ENCODE measurements at regions not wholly inside any gene's neighbourhood (a gene's known extent, or its start where the extent isn't known, plus 50 kb on each side); places are given as distances from the start of the nearest gene placed in this dataset.

GRCh38 chr1:201692555-201693394, 136.2 kb upstream of the IPO9 start:
- no peak for TF ChIP-seq MAX (IDR thresholded peaks at IDR 0.05)
- TF ChIP-seq EP300 (IDR thresholded peaks at IDR 0.05; ENCODE audit: borderline replicate concordance in 1 of 2, low read depth in 2 of 2, low read length in 2 of 2) = no peak
- TF ChIP-seq CTCF (IDR thresholded peaks at IDR 0.05; ENCODE audit: control extremely low read depth in 1 of 3, insufficient read depth in 1 of 3, low read depth in 1 of 3, low read length in 3 of 3) = no peak
- TF ChIP-seq TAF1 (IDR thresholded peaks at IDR 0.05; ENCODE audit: low read depth, low read length) = no peak
- TF ChIP-seq EZH2 (IDR thresholded peaks at IDR 0.05; ENCODE audit: low read depth, low read length, severe bottlenecking) = no peak
- no peak for TF ChIP-seq TEAD4 (IDR thresholded peaks at IDR 0.05; ENCODE audit: low read depth, low read length)
- no peak for TF ChIP-seq TCF12 (IDR thresholded peaks at IDR 0.05; ENCODE audit: low read depth, low read length)
- TF ChIP-seq ZNF274 (IDR thresholded peaks at IDR 0.05; ENCODE audit: borderline replicate concordance, extremely low read depth, low read length) = no peak
- TF ChIP-seq ATF2 (IDR thresholded peaks at IDR 0.05; ENCODE audit: low read length) = no peak

Data from H1 (cell line).